PC-3 (cell line): ENCODE measurements at regions not wholly inside any gene's neighbourhood (a gene's known extent, or its start where the extent isn't known, plus 50 kb on each side); places are given as distances from the start of the nearest gene placed in this dataset.
A peak's percentile ranks its signal among the peaks of the same experiment; 100 is the strongest.

Experiments
- ATAC-seq: fragments of 200-7000 bp; cut with Tn5 transposase; 2 replicates; pipeline ENCODE4 v1.9.1; 2020; ENCODE audit warnings: mild to moderate bottlenecking, moderate library complexity
- BruUV-seq: library from RNA; stranded (reverse); fragments of 400-500 nt; replicated peaks from 2 replicates; lab custom pipeline; 2021; lab: Mats Ljungman, UMichigan
- CTCF ChIA-PET: fragments of 300-600 bp; sonication (Branson Sonifier 250); formaldehyde crosslinking; loops from one replicate; lab custom pipeline; 2022; ENCODE audit warnings: antibody characterized with exemption; lab: Charles Lee
- POLR2A ChIA-PET: fragments of 300-600 bp; sonication (Branson Sonifier 250); formaldehyde crosslinking; loops from one replicate; lab custom pipeline; 2022; ENCODE audit warnings: antibody characterized with exemption; ENCODE audit not compliant: unreplicated experiment; lab: Charles Lee
- DNase-seq: peaks from one replicate; pipeline ENCODE4 v3.0.0-alpha.2; 2015
- H2AFZ ChIP-seq: fragments of 300-600 bp; sonication (generic); 2 replicates; pipeline ENCODE4 v1.6.0; 2016; ENCODE audit warnings: antibody characterized with exemption, low read length
- H3F3A ChIP-seq: fragments of 300-600 bp; sonication (generic); one replicate; pipeline ENCODE4 v1.6.0; 2017; ENCODE audit warnings: antibody characterized with exemption, low read length, control low read depth, mild to moderate bottlenecking; ENCODE audit not compliant: unreplicated experiment
- H3K27ac ChIP-seq: fragments of 300-600 bp; sonication (generic); 2 replicates; pipeline ENCODE4 v1.5.1; 2016; ENCODE audit warnings: mild to moderate bottlenecking, low read length
- H3K27me3 ChIP-seq: fragments of 300-600 bp; sonication (generic); 2 replicates; pipeline ENCODE4 v1.6.1; 2016; ENCODE audit warnings: low read length, mixed read lengths
- H3K36me3 ChIP-seq: fragments of 300-600 bp; sonication (generic); 2 replicates; pipeline ENCODE4 v1.6.1; 2016; ENCODE audit warnings: low read depth, mixed run types, low read length, mixed read lengths
- H3K4me1 ChIP-seq: fragments of 300-600 bp; sonication (generic); 2 replicates; pipeline ENCODE4 v1.5.1; 2016; ENCODE audit warnings: low read length; ENCODE audit not compliant: insufficient read depth
- H3K4me2 ChIP-seq: fragments of 300-600 bp; sonication (generic); 2 replicates; pipeline ENCODE4 v1.6.0; 2016; ENCODE audit warnings: low read length
- H3K4me3 ChIP-seq: fragments of 300-600 bp; sonication (generic); 2 replicates; pipeline ENCODE4 v1.5.1; 2016; ENCODE audit warnings: mild to moderate bottlenecking, low read length, mixed read lengths
- H3K79me2 ChIP-seq: fragments of 300-600 bp; sonication (generic); 2 replicates; pipeline ENCODE4 v1.6.1; 2017; ENCODE audit warnings: low read length, mixed read lengths
- H3K9ac ChIP-seq: fragments of 300-600 bp; sonication (generic); 2 replicates; pipeline ENCODE4 v1.6.0; 2016; ENCODE audit warnings: mild to moderate bottlenecking, low read length
- H3K9me2 ChIP-seq: fragments of 300-600 bp; sonication (generic); replicated peaks from 2 replicates; pipeline ENCODE4 v1.6.1; 2016; ENCODE audit warnings: mixed run types, low read length, mixed read lengths
- H3K9me3 ChIP-seq: fragments of 300-600 bp; sonication (generic); 2 replicates; pipeline ENCODE4 v1.6.1; 2016; ENCODE audit warnings: low read length, mixed read lengths
- H4K20me1 ChIP-seq: fragments of 300-600 bp; sonication (generic); 2 replicates; pipeline ENCODE4 v1.6.1; 2016; ENCODE audit warnings: low read length, mixed read lengths
- EZH2 ChIP-seq: fragments of 300-600 bp; sonication (generic); IDR thresholded peaks from one replicate; pipeline ENCODE4 v1.6.1; 2017; ENCODE audit warnings: antibody characterized with exemption, mild to moderate bottlenecking, low read length; ENCODE audit not compliant: unreplicated experiment
- EZH2phosphoT487 ChIP-seq: fragments of 300-600 bp; sonication (generic); IDR thresholded peaks from 2 replicates; pipeline ENCODE4 v1.6.1; 2018; ENCODE audit warnings: mild to moderate bottlenecking, antibody characterized with exemption, low read length, borderline replicate concordance
- intact Hi-C: fragments of 100-400 bp; cut with micrococcal nuclease; formaldehyde crosslinking; loops from 2 replicates; pipeline ENCODE4 v1.9.0; 2023
- TF ChIP-seq, protein P1 (sequence below): fragments of 300-600 bp; sonication (generic); conservative IDR thresholded peaks from 2 replicates; pipeline ENCODE4 v1.5.1; 2017; ENCODE audit warnings: antibody characterized with exemption, low read depth, mild to moderate bottlenecking, low read length

DNA sequence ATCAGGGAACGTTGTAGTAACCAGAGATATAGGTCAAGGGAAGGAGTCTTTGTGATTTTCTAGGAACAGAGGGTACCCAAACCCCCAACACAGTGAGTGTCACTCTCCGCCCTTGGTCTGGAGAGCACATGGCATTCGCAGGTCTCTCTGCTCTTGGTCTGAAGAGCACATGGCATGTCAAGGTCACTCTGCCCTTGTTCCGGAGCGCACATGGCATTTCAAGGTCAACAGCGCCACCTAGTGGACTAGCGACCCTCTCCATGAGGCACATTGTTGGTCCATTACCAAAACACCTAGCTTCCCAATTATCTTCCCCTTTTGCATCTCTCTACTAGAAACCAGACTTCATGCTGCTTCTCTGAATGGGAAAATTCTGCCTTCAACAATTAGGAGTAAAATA is 260.0 kb downstream of the C6orf118 start:
- intact Hi-C loops = loop anchor here (5.0 kb wide), 1 partner anchor 122 kb away; no protein-coding TSS in a partner anchor

DNA sequence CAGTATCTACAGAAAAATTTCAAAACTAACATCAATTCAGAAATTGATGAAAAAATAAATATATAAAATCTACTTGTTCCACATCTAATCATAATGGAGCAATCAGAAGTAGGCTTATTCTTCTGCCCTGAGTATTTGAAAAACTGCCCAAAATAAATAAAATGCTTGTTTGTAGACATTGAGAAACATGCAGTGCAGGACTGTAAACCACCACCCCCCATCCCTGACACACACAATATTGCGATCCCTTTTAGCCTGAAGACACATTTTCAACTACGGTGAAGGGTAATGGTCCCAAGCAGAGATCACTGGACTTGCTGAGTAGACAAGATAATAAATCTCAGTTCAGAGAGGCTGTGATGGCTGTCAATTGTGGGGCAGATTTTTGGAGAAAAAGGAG is 261.5 kb downstream of the C6orf118 start:
- Histone ChIP-seq H4K20me1 (no peaks in the 10 kb centered on the region), H3K4me2 (no peak overlapping the region), H3K27ac (no peak overlapping the region), H3K9me2 (no peaks in the 10 kb centered on the region), H3K36me3 (no peaks in the 10 kb centered on the region), H3K9me3 (no peaks in the 10 kb centered on the region), H3F3A (no peaks in the 10 kb centered on the region), H3K4me3 (no peak overlapping the region), H3K27me3 (no peaks in the 10 kb centered on the region), H3K4me1 (no peaks in the 10 kb centered on the region), H3K9ac (no peak overlapping the region), H3K79me2 (no peaks in the 10 kb centered on the region), H2AFZ (no peak overlapping the region)
- DNase-seq = no peak
- POLR2A ChIA-PET = no interaction called here
- no peak for TF ChIP-seq EZH2phosphoT487
- TF ChIP-seq EZH2 = no peak
- TF ChIP-seq, protein P1, sequence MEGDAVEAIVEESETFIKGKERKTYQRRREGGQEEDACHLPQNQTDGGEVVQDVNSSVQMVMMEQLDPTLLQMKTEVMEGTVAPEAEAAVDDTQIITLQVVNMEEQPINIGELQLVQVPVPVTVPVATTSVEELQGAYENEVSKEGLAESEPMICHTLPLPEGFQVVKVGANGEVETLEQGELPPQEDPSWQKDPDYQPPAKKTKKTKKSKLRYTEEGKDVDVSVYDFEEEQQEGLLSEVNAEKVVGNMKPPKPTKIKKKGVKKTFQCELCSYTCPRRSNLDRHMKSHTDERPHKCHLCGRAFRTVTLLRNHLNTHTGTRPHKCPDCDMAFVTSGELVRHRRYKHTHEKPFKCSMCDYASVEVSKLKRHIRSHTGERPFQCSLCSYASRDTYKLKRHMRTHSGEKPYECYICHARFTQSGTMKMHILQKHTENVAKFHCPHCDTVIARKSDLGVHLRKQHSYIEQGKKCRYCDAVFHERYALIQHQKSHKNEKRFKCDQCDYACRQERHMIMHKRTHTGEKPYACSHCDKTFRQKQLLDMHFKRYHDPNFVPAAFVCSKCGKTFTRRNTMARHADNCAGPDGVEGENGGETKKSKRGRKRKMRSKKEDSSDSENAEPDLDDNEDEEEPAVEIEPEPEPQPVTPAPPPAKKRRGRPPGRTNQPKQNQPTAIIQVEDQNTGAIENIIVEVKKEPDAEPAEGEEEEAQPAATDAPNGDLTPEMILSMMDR = no peak
- intact Hi-C loops = loop anchor here (5.0 kb wide), 1 partner anchor 121 kb away; no protein-coding TSS in a partner anchor
- BruUV-seq = no TSS peak
- CTCF ChIA-PET = no interaction called here
- ATAC-seq = no peak

More for the DNA sequence above, 260.0 kb downstream of the C6orf118 start:
- Histone ChIP-seq H4K20me1 (no peaks in the 10 kb centered on the region), H3K27ac (no peak overlapping the region), H3K27me3 (no peaks in the 10 kb centered on the region), H2AFZ (peak overlapping the region; percentile 71; the same call in 1 of the 2 replicates), H3K36me3 (no peaks in the 10 kb centered on the region), H3K4me1 (no peaks in the 10 kb centered on the region), H3K9me2 (no peaks in the 10 kb centered on the region), H3K4me3 (no peak overlapping the region), H3K9me3 (no peaks in the 10 kb centered on the region), H3K79me2 (no peaks in the 10 kb centered on the region), H3F3A (no peaks in the 10 kb centered on the region), H3K9ac (no peak overlapping the region), H3K4me2 (no peak overlapping the region)
- ChIA-PET POLR2A (no interaction called here), CTCF (no interaction called here)
- BruUV-seq = no TSS peak
- peak; percentile 60 for DNase-seq
- no peak for TF ChIP-seq EZH2
- TF ChIP-seq, protein P1 = peak; percentile 75
- ATAC-seq = 0 out of 2 replicates have a peak, but pooled peaks have one; percentile 20

DNA sequence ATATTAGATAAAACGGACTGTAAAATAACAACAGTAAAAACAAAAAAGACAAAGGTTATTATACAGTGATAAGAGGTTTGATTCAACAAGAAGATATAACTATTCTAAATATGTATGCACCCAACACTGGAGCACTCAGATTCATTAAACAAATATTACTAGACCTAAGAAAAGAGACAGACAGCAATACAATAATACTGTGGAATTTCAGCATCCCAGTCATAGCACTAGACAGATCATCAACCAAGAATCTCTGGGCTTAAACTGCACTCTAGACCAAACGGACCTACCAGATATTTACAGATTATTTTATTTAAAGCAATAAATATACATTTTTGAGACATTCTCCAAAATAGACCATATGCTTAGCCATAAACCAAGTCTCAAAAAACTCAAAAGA is 263.8 kb downstream of the C6orf118 start:
- intact Hi-C loops = loop anchor here (5.0 kb wide), 1 partner anchor 118 kb away; no protein-coding TSS in a partner anchor
- Histone ChIP-seq H3K9me3 (no peaks in the 10 kb centered on the region), H3K79me2 (no peaks in the 10 kb centered on the region), H3F3A (no peaks in the 10 kb centered on the region), H3K27ac (no peak overlapping the region), H4K20me1 (no peaks in the 10 kb centered on the region), H3K36me3 (no peaks in the 10 kb centered on the region), H3K9me2 (no peaks in the 10 kb centered on the region), H2AFZ (no peak overlapping the region), H3K4me3 (no peak overlapping the region), H3K4me1 (no peaks in the 10 kb centered on the region), H3K27me3 (no peaks in the 10 kb centered on the region), H3K4me2 (no peak overlapping the region), H3K9ac (no peak overlapping the region)
- DNase-seq (no peak), ATAC-seq (no peak)
- CTCF ChIA-PET = no interaction called here
- POLR2A ChIA-PET = no interaction called here
- no TSS peak for BruUV-seq
- TF ChIP-seq EZH2 = no peak
- TF ChIP-seq EZH2phosphoT487 = no peak
- TF ChIP-seq, protein P1 = no peak
